Fibroblast of mammary gland (primary cell): ENCODE measurements at regions not wholly inside any gene's neighbourhood (a gene's known extent, or its start where the extent isn't known, plus 50 kb on each side); places are given as distances from the start of the nearest gene placed in this dataset.

ENCODE experiments used
- DNase-seq: peaks from one replicate; pipeline ENCODE4 v3.0.0-alpha.2; 2010; ENCODE audit warnings: low read depth
- H3K4me3 ChIP-seq: 2 replicates; pipeline ENCODE4 v1.5.1; 2011; ENCODE audit warnings: low read depth, mild to moderate bottlenecking, low read length, moderate library complexity; ENCODE audit not compliant: control insufficient read depth
- TF ChIP-seq, protein P1 (sequence below): conservative IDR thresholded peaks from 2 replicates; pipeline ENCODE4 v1.5.1; 2011; ENCODE audit warnings: low read depth, low read length, inconsistent platforms; ENCODE audit not compliant: control insufficient read depth, insufficient read depth

DNA sequence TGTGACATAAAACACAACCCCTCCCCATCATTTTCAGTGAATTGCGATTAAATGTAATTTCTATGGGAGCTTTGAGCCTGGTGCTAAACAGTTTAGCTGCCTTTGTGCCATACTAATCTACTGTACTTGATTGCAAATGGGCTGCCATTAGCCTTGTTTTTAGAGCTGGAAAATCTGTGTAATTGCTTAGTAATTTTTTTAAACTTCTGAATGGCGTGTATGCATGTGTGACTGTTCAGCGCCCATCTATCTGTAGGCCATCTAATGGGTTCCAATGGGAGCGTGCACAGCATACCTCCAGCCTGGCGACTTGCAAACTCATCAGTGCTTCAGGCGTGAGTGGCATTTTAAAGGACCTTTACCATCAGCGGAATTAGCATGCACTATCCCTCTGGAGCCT lies 142.7 kb upstream of the KIRREL3 start:
- no peak overlapping the region for H3K4me3 ChIP-seq
- TF ChIP-seq, protein P1, sequence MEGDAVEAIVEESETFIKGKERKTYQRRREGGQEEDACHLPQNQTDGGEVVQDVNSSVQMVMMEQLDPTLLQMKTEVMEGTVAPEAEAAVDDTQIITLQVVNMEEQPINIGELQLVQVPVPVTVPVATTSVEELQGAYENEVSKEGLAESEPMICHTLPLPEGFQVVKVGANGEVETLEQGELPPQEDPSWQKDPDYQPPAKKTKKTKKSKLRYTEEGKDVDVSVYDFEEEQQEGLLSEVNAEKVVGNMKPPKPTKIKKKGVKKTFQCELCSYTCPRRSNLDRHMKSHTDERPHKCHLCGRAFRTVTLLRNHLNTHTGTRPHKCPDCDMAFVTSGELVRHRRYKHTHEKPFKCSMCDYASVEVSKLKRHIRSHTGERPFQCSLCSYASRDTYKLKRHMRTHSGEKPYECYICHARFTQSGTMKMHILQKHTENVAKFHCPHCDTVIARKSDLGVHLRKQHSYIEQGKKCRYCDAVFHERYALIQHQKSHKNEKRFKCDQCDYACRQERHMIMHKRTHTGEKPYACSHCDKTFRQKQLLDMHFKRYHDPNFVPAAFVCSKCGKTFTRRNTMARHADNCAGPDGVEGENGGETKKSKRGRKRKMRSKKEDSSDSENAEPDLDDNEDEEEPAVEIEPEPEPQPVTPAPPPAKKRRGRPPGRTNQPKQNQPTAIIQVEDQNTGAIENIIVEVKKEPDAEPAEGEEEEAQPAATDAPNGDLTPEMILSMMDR: no peak
- DNase-seq: no peak

DNA sequence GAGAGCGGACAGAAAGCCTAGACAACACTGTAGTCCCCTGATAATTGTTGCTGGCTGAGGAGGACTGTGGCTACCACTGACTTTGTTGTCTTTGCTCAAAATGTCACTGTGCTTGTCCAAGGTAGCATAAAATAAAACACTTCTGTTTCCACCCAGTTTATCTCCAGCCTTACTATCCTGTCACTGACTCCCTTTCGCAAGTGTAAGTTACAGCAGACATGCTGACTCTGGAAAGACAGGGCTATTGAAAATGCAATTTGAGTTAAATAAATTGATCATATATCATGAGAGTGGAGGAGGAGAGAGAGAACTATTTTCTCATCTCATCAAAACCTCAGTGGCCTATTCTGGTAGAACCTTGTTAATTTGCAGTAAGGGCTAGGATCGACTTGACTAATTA lies 138.0 kb upstream of the KIRREL3 start:
- no peak overlapping the region for H3K4me3 ChIP-seq
- DNase-seq: no peak
- TF ChIP-seq, protein P1: no peak

DNA sequence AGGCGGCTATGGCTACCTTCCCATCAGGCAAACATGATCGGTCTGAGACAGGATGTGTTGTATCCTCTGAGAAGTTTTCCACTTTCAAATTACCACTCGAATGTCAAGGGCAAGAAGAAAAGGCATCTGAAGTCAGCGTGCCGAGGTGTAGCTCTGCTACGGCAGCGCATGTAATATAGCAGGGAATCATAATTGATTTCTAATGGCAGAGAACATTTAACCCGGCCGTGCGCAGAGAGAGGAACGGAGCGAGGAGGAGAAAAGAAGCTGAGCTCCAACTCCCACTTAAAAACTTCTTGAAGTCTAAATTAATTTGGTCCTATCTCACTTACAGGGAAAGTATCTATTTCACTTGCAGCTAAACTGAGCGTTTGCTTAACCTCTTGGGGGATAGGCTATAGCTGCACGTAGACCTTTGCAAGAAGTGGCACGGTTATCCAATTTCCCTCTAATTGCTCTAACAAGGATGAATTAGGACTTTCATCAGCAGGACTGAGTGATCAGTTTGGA lies 137.3 kb upstream of the KIRREL3 start:
- DNase-seq: no peak
- H3K4me3 ChIP-seq: no peak overlapping the region
- TF ChIP-seq, protein P1: no peak

DNA sequence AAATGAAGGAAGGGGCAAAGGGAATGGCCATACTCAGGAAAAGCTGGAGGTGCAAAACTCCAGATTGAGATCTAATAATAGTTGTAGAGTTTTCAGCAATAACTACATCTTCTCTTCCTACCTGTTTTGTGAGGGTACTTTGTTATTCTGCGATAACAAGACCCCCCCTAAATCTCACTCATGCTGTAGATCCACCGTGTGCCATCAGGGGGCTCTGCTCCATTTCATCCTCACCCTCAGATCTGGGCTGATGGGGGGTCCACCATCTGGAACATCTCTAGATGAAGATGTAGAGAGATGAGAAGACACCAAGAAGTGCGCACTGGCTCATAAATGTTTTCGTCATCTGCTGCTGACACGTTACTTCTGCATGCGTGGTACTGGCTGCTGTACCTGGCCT lies 135.9 kb upstream of the KIRREL3 start:
- no peak for DNase-seq
- TF ChIP-seq, protein P1: no peak
- H3K4me3 ChIP-seq: no peak overlapping the region

DNA sequence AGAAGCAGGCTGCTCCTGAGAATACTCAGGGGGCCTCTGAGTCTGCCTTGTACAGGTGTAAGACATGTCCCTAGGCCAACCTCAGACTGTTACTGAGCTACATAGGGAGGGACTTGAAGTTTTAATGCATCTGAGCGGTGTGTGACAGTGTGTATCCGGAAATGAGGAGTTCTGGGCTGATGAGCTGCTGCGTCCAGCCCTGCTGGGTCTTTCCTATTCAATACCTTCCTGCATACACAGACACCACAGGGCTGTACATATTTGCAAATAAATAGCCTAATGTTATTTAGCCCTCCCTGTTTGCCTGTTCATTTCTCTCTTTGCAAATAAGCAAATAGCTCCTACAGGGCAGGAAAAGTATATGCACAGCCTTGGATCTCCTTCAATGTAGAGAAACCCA lies 134.7 kb upstream of the KIRREL3 start:
- TF ChIP-seq, protein P1: no peak
- DNase-seq: no peak

DNA sequence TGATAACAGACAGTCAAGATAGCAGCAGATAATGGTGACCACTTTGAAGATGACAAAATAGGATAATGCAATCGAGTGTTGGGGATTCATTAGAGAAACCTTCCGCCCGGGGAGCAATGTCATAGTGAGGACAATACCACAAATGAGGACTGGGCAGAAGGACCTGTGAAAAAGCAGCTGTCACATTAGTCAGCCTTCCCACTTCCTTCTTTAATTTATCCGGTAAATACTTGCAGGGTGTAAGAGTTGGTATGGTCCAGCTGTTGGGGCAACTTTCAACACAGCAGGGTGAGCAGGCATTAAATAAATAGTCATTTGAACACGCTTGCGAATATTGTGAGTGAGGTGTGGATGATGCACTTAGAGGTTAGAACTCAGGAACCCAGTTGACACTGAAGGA lies 132.5 kb upstream of the KIRREL3 start:
- TF ChIP-seq, protein P1: no peak
- H3K4me3 ChIP-seq: no peak overlapping the region
- no peak for DNase-seq

More for the DNA sequence above, 134.7 kb upstream of the KIRREL3 start:
- H3K4me3 ChIP-seq: no peak overlapping the region

DNA sequence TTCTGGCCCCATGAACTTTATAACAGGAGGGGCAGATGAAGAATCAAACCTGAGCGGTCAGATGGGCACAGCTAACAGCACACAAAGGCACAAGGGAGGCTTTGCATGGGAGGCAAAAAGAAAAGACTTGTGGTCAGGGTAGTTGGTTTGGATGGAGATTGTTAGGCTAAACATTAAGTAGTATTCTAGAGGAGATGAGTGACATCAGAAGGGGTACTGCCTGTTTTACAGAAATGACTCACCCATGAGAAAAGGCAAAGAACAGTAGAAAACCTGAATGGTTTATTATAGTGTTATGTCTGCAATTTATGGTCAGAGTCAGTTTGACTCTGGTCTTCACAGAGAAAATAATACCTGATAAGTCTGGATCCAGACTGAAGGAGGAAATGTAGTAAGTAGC lies 129.8 kb upstream of the KIRREL3 start:
- no peak overlapping the region for H3K4me3 ChIP-seq
- DNase-seq: no peak
- TF ChIP-seq, protein P1: no peak
